ENCODE measurements at regions not wholly inside any gene's neighbourhood (a gene's known extent, or its start where the extent isn't known, plus 50 kb on each side); places are given as distances from the start of the nearest gene placed in this dataset.

- TF ChIP-seq POLR2A (IDR thresholded peaks at IDR 0.05) (no peak), CTCF (IDR thresholded peaks at IDR 0.05) (no peak)
These were observed 489.5 kb upstream of the PKN2 start for GRCh38 chr1:88194542-88194941.

Measured in testis (tissue), 2 donors.